Sigmoid colon (tissue), 4 donors: ENCODE measurements at regions not wholly inside any gene's neighbourhood (a gene's known extent, or its start where the extent isn't known, plus 50 kb on each side); places are given as distances from the start of the nearest gene placed in this dataset.

Source experiments
- CTCF ChIP-seq, 4 experiments: fragments of 450-650 bp in 3 of 4; fragments of 200-600 bp in 1 of 4; IDR thresholded peaks; one replicate each; pipeline ENCODE4 v1.5.1; 2016 to 2019; ENCODE audit warnings: antibody characterized with exemption in 4 of 4, mild to moderate bottlenecking in 3 of 4, moderate library complexity in 2 of 4
- EP300 ChIP-seq, 4 donors: sonication (generic); formaldehyde crosslinking; IDR thresholded peaks; one replicate each; pipeline ENCODE4 v1.6.1; 2017; ENCODE audit warnings: antibody characterized with exemption in 4 of 4
- POLR2A ChIP-seq, 2 donors: fragments of 450-650 bp; IDR thresholded peaks; one replicate each; pipeline ENCODE4 v1.6.1; 2016; ENCODE audit warnings: antibody characterized with exemption in 2 of 2, mild to moderate bottlenecking in 2 of 2, moderate library complexity in 2 of 2
- POLR2AphosphoS5 ChIP-seq, 4 donors: sonication (generic); formaldehyde crosslinking; IDR thresholded peaks; one replicate each; pipeline ENCODE4 v1.6.1; 2017; ENCODE audit warnings: antibody characterized with exemption in 4 of 4

GRCh38 chr10:131400513-131400912 lies 89.0 kb upstream of the TCERG1L start:
- TF ChIP-seq CTCF (IDR thresholded peaks at IDR 0.05) (no peak), POLR2A (IDR thresholded peaks at IDR 0.05) (no peak), POLR2AphosphoS5 (IDR thresholded peaks at IDR 0.05) (no peak), EP300 (IDR thresholded peaks at IDR 0.05) (no peak)
